Endothelial cell of umbilical vein (primary cell): ENCODE measurements at regions not wholly inside any gene's neighbourhood (a gene's known extent, or its start where the extent isn't known, plus 50 kb on each side); places are given as distances from the start of the nearest gene placed in this dataset.

ENCODE experiments used
- BruUV-seq: library from RNA; stranded (reverse); fragments of 400-500 nt; replicated peaks from 2 replicates; lab custom pipeline; 2021; lab: Mats Ljungman, UMichigan
- CTCF ChIA-PET: fragments of 300-600, 350-600 bp; sonication (Branson Sonifier 250); formaldehyde crosslinking; loops from one replicate; lab custom pipeline; 2021; ENCODE audit warnings: antibody characterized with exemption, inconsistent platforms; lab: Charles Lee
- POLR2A ChIA-PET: fragments of 300-600, 350-600 bp; sonication (Branson Sonifier 250); formaldehyde crosslinking; loops from one replicate; lab custom pipeline; 2021; ENCODE audit warnings: antibody characterized with exemption, inconsistent platforms; lab: Charles Lee
- DNase-seq: peaks from one replicate; pipeline ENCODE4 v3.0.0-alpha.2; 2011; ENCODE audit warnings: low read depth, low spot score
- FAIRE-seq: peaks from 2 replicates; lab custom pipeline; 2011; peaks lifted over from hg19 to GRCh38; lab: Jason Lieb, UNC
- H2AFZ ChIP-seq: 2 replicates; pipeline ENCODE4 v1.6.0; 2012; ENCODE audit warnings: low read depth, low read length, control low read depth, inconsistent platforms
- H3K27ac ChIP-seq: 2 replicates; pipeline ENCODE4 v1.5.1; 2011; ENCODE audit warnings: low read depth, mild to moderate bottlenecking, control low read depth, low read length, moderate library complexity; ENCODE audit not compliant: insufficient read depth
- H3K27me3 ChIP-seq, 2 experiments: 2 replicates each; pipeline versions ENCODE4 v1.6.0 to v1.6.1; 2011; ENCODE audit warnings: low read length in 2 of 2, mixed read lengths in 1 of 2; ENCODE audit not compliant: control insufficient read depth in 2 of 2, insufficient read depth in 2 of 2
- H3K36me3 ChIP-seq, 2 experiments: 2 replicates in 1 of 2; 3 replicates in 1 of 2; pipeline ENCODE4 v1.5.1; 2011; ENCODE audit warnings: low read length in 2 of 2, mild to moderate bottlenecking in 1 of 2, moderate library complexity in 1 of 2; ENCODE audit not compliant: control insufficient read depth in 2 of 2, insufficient read depth in 2 of 2; ENCODE audit errors: extremely low read depth in 1 of 2
- H3K4me1 ChIP-seq: 3 replicates; pipeline ENCODE4 v1.5.1; 2011; ENCODE audit warnings: mild to moderate bottlenecking, low read length; ENCODE audit not compliant: control insufficient read depth, insufficient read depth; ENCODE audit errors: extremely low read depth
- H3K4me2 ChIP-seq: 2 replicates; pipeline ENCODE4 v1.6.1; 2011; ENCODE audit warnings: low read length, control low read depth, mixed read lengths; ENCODE audit not compliant: insufficient read depth
- H3K4me3 ChIP-seq, 3 experiments: fragments of 200-600 bp in 1 of 3; sonication (generic), shearing (Covaris generic) in 1 of 3; replicated peaks in 1 of 3; 2 replicates each; pipeline ENCODE4 v1.5.1; 2011 to 2016; ENCODE audit warnings: control low read depth in 3 of 3, low read length in 3 of 3, mild to moderate bottlenecking in 2 of 3, inconsistent platforms in 1 of 3, low read depth in 1 of 3, moderate library complexity in 1 of 3; ENCODE audit not compliant: insufficient read depth in 1 of 3
- H3K79me2 ChIP-seq: 2 replicates; pipeline ENCODE4 v1.6.0; 2012; ENCODE audit warnings: low read length, inconsistent platforms; ENCODE audit not compliant: control insufficient read depth, insufficient read depth
- H3K9ac ChIP-seq: replicated peaks from 2 replicates; pipeline ENCODE3; 2011; ENCODE audit warnings: low read length, control low read depth; ENCODE audit not compliant: insufficient read depth; ENCODE audit errors: extremely low read depth
- H3K9me1 ChIP-seq: replicated peaks from 3 replicates; pipeline ENCODE4 v1.6.0; 2011; ENCODE audit warnings: mild to moderate bottlenecking, low read length; ENCODE audit not compliant: control insufficient read depth, insufficient read depth; ENCODE audit errors: extremely low read depth
- H3K9me3 ChIP-seq: replicated peaks from 2 replicates; pipeline ENCODE4 v1.5.1; 2012; ENCODE audit warnings: low read length, inconsistent platforms; ENCODE audit not compliant: control insufficient read depth, insufficient read depth
- H4K20me1 ChIP-seq: replicated peaks from 2 replicates; pipeline ENCODE3; 2011; ENCODE audit warnings: mild to moderate bottlenecking, low read length; ENCODE audit not compliant: control insufficient read depth, insufficient read depth; ENCODE audit errors: extremely low read depth
- EZH2 ChIP-seq: IDR thresholded peaks from 2 replicates; pipeline ENCODE4 v1.6.1; 2012; ENCODE audit warnings: borderline replicate concordance, low read depth, mild to moderate bottlenecking, moderate library complexity, low read length, inconsistent platforms; ENCODE audit not compliant: severe bottlenecking
- FOS ChIP-seq: IDR thresholded peaks from 2 replicates; pipeline ENCODE4 v1.6.1; 2011; ENCODE audit warnings: mild to moderate bottlenecking, low read length, moderate library complexity, borderline replicate concordance; ENCODE audit not compliant: insufficient read depth
- GATA2 ChIP-seq: IDR thresholded peaks from 2 replicates; pipeline ENCODE4 v1.7.0; 2011; ENCODE audit warnings: low read depth, mild to moderate bottlenecking, moderate library complexity, mixed read lengths, low read length; ENCODE audit not compliant: insufficient read length, insufficient read depth
- JUN ChIP-seq: IDR thresholded peaks from 2 replicates; pipeline ENCODE4 v1.6.1; 2011; ENCODE audit warnings: borderline replicate concordance, low read depth; ENCODE audit not compliant: insufficient read length, insufficient read depth
- MYC ChIP-seq: IDR thresholded peaks from one replicate; pipeline ENCODE4 v1.6.1; 2011; ENCODE audit warnings: mild to moderate bottlenecking, low read depth, low read length
- POLR2A ChIP-seq: IDR thresholded peaks from 2 replicates; pipeline ENCODE4 v1.6.1; 2012; ENCODE audit warnings: low read depth, mild to moderate bottlenecking, control low read depth, low read length
- POLR2AphosphoS5 ChIP-seq: IDR thresholded peaks from 2 replicates; pipeline ENCODE4 v1.6.1; 2012; ENCODE audit warnings: low read depth, mild to moderate bottlenecking, control low read depth, low read length, moderate library complexity; ENCODE audit not compliant: insufficient read depth
- dilution Hi-C: fragments of 300-500 bp; cut with MboI; formaldehyde crosslinking; loops from one replicate; pipeline ENCODE4 v1.15.0; 2019; ENCODE audit warnings: low sequenced_read_pairs; ENCODE audit not compliant: extremely low pct_ligation_motif_present
- intact Hi-C: fragments of 100-400 bp; cut with micrococcal nuclease; formaldehyde crosslinking; loops from one replicate; pipeline ENCODE4 v1.10.0; 2022
- TF ChIP-seq, protein P1 (sequence below), 2 donors: IDR thresholded peaks; 1 replicate in 1 of 2; 2 replicates in 1 of 2; pipeline ENCODE4 v1.5.1; 2011; ENCODE audit warnings: low read length in 2 of 2, mild to moderate bottlenecking in 2 of 2, moderate library complexity in 2 of 2, control low read depth in 1 of 2, inconsistent platforms in 1 of 2, low read depth in 1 of 2; ENCODE audit not compliant: insufficient read depth in 1 of 2; ENCODE audit errors: extremely low read depth in 1 of 2
- TF ChIP-seq, protein P2 (sequence below): IDR thresholded peaks from 2 replicates; pipeline ENCODE4 v1.6.1; 2011; ENCODE audit not compliant: insufficient read depth, insufficient read length

DNA sequence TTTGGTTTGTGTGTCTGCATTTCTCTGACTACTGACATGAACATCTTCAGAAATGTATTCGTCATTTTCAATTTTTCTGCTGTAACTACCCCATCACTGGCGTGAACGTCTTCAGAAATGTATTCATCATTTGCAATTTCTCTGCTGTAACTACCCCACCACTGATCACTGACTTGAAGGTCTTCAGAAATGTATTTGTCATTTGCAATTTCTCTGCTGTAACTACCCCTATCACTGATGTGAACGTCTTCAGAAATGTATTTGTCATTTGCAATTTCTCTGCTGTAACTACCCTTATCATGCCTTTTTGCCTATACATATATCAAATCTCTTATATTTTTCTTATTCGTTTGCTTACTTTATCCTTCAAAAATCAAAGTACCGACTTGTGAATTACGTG lies 274.0 kb downstream of the EFNB2 start:
- H3K4me2 ChIP-seq = no peak overlapping the region
- H3K9me3 ChIP-seq = no peaks in the 10 kb centered on the region
- BruUV-seq = no TSS peak
- H2AFZ ChIP-seq = no peak overlapping the region
- H3K27ac ChIP-seq = no peak overlapping the region
- DNase-seq = no peak
- H3K36me3 ChIP-seq = no peaks in the 10 kb centered on the region
- H3K4me1 ChIP-seq = no peaks in the 10 kb centered on the region
- dilution Hi-C loops (no loop called here), intact Hi-C loops (no loop called here)
- H4K20me1 ChIP-seq = no peaks in the 10 kb centered on the region
- ChIA-PET POLR2A (no interaction called here), CTCF (no interaction called here)
- FAIRE-seq = no peak
- no peaks in the 10 kb centered on the region for H3K27me3 ChIP-seq
- no peak overlapping the region for H3K4me3 ChIP-seq
- TF ChIP-seq POLR2AphosphoS5 (no peak), EZH2 (no peak), GATA2 (no peak), FOS (no peak), MYC (no peak), JUN (no peak), POLR2A (no peak)
- TF ChIP-seq, protein P1, sequence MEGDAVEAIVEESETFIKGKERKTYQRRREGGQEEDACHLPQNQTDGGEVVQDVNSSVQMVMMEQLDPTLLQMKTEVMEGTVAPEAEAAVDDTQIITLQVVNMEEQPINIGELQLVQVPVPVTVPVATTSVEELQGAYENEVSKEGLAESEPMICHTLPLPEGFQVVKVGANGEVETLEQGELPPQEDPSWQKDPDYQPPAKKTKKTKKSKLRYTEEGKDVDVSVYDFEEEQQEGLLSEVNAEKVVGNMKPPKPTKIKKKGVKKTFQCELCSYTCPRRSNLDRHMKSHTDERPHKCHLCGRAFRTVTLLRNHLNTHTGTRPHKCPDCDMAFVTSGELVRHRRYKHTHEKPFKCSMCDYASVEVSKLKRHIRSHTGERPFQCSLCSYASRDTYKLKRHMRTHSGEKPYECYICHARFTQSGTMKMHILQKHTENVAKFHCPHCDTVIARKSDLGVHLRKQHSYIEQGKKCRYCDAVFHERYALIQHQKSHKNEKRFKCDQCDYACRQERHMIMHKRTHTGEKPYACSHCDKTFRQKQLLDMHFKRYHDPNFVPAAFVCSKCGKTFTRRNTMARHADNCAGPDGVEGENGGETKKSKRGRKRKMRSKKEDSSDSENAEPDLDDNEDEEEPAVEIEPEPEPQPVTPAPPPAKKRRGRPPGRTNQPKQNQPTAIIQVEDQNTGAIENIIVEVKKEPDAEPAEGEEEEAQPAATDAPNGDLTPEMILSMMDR (IDR thresholded peaks at IDR 0.05; ENCODE audit: extremely low read depth in 1 of 2, insufficient read depth in 1 of 2, low read depth in 1 of 2, low read length in 2 of 2) = no peak
- TF ChIP-seq, protein P2, sequence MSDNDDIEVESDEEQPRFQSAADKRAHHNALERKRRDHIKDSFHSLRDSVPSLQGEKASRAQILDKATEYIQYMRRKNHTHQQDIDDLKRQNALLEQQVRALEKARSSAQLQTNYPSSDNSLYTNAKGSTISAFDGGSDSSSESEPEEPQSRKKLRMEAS = no peak
- no peaks in the 10 kb centered on the region for H3K79me2 ChIP-seq
- H3K9ac ChIP-seq = no peak overlapping the region
- H3K9me1 ChIP-seq = no peaks in the 10 kb centered on the region
